ENCODE measurements at regions not wholly inside any gene's neighbourhood (a gene's known extent, or its start where the extent isn't known, plus 50 kb on each side); places are given as distances from the start of the nearest gene placed in this dataset.

- Histone ChIP-seq H3K23ac (ENCODE audit: insufficient read length) (no peak overlapping the region), H2BK12ac (ENCODE audit: low read depth, low read length) (no peak overlapping the region), H3K27ac (ENCODE audit: low read depth, low read length) (no peak overlapping the region), H2BK5ac (ENCODE audit: low read depth, low read length) (no peak overlapping the region), H3K79me1 (ENCODE audit: low read depth, low read length) (no peaks in the 10 kb centered on the region), H3K4me2 (ENCODE audit: insufficient read depth in 1 of 2, low read depth in 2 of 2, low read length in 2 of 2) (no peak overlapping the region), H3K4ac (replicated peaks; ENCODE audit: insufficient read length, low read depth, low read length) (no peak overlapping the region), H3K79me2 (ENCODE audit: control insufficient read depth in 1 of 2, insufficient read depth in 2 of 2, low read length in 2 of 2) (no peaks in the 10 kb centered on the region), H3K56ac (replicated peaks; ENCODE audit: insufficient read length, low read depth, low read length) (no peak overlapping the region), H3K23me2 (ENCODE audit: low read depth, low read length) (no peaks in the 10 kb centered on the region), H2BK20ac (ENCODE audit: low read length) (no peak overlapping the region), H3K9ac (replicated peaks in 1 of 4; ENCODE audit: extremely low read depth in 1 of 4, low read depth in 3 of 4, low read length in 3 of 4) (no peak overlapping the region), H3K36me3 (ENCODE audit: control insufficient read depth in 2 of 4, insufficient read depth in 4 of 4, low read length in 3 of 4) (no peaks in the 10 kb centered on the region), H3K4me1 (replicated peaks in 1 of 4; ENCODE audit: control insufficient read depth in 3 of 4, insufficient read depth in 4 of 4, low read length in 3 of 4) (peaks cover 0 to 4% (median under 1%) of the 10 kb centered on the region in 4 experiments; a peak in 3 of 7 replicates), H2AK5ac (ENCODE audit: low read depth, low read length) (no peak overlapping the region), H2BK15ac (ENCODE audit: low read length) (no peak overlapping the region), H4K8ac (ENCODE audit: extremely low read depth, insufficient read depth, low read length) (no peak overlapping the region), H3K18ac (ENCODE audit: extremely low read depth, low read length) (no peak overlapping the region), H3K9me3 (ENCODE audit: insufficient read depth in 2 of 2, low read depth in 1 of 2, low read length in 1 of 2) (no peaks in the 10 kb centered on the region; a peak in 1 of 4 replicates), H4K91ac (replicated peaks; ENCODE audit: insufficient read length, low read length) (no peak overlapping the region), H4K5ac (ENCODE audit: insufficient read length, low read depth, low read length) (no peak overlapping the region), H2BK120ac (replicated peaks; ENCODE audit: low read depth, low read length) (no peak overlapping the region), H3K14ac (ENCODE audit: insufficient read length) (no peak overlapping the region), H2AFZ (ENCODE audit: low read length) (no peak overlapping the region), H4K20me1 (replicated peaks in 1 of 2; ENCODE audit: control insufficient read depth in 1 of 2, insufficient read depth in 2 of 2, low read length in 2 of 2) (no peaks in the 10 kb centered on the region), H3K4me3 (ENCODE audit: extremely low read depth in 1 of 4, insufficient read depth in 2 of 4, low read depth in 3 of 4, low read length in 4 of 4) (no peak overlapping the region), H3K27me3 (replicated peaks in 1 of 4; ENCODE audit: control insufficient read depth in 3 of 4, extremely low read depth in 1 of 4, insufficient read depth in 3 of 4, low read length in 3 of 4) (peaks cover 0 to 2% (median 0%) of the 10 kb centered on the region in 4 experiments; a peak in 1 of 7 replicates)
- FAIRE-seq (no peak), DNase-seq (ENCODE audit: low read depth in 1 of 2, low spot score in 2 of 2) (no peak)
- TF ChIP-seq TBP (IDR thresholded peaks at IDR 0.05; ENCODE audit: low read depth, low read length), result no peak
- no peak for TF ChIP-seq PHF8 (conservative IDR thresholded peaks at IDR 0.05; ENCODE audit: low read depth, low read length)
- TF ChIP-seq SP4 (IDR thresholded peaks at IDR 0.05; ENCODE audit: low read length), result no peak
- TF ChIP-seq RNF2 (IDR thresholded peaks at IDR 0.05; ENCODE audit: borderline replicate concordance, low read depth, low read length, missing control alignments, poor library complexity, severe bottlenecking), result no peak
- no peak for TF ChIP-seq RFX5 (IDR thresholded peaks at IDR 0.05; ENCODE audit: borderline replicate concordance, low read depth, low read length)
- no peak for TF ChIP-seq KDM5A (IDR thresholded peaks at IDR 0.05; ENCODE audit: low read length)
- CTCF ChIA-PET (ENCODE audit: partially characterized antibody), result interaction anchor here (0.7 kb wide), 1 partner anchor 459 kb away, joined by 3 read pairs; no protein-coding TSS in a partner anchor
- POLR2A ChIA-PET (ENCODE audit: partially characterized antibody), result no interaction called here
Measured at GRCh38 chr6:110552076-110552475, 75.7 kb upstream of the SLC22A16 start.

All from H1 (cell line).